HG03135 (cell line): ENCODE measurements at regions not wholly inside any gene's neighbourhood (a gene's known extent, or its start where the extent isn't known, plus 50 kb on each side); places are given as distances from the start of the nearest gene placed in this dataset.
"Not testable (repeated sequence)": the region's sequence is repeated elsewhere in the genome, so short reads cannot be mapped to it uniquely, and the experiment has no call there.

Source experiments
- ATAC-seq: cut with Tn5 transposase; IDR thresholded peaks from one replicate; pipeline ENCODE4 v1.9.1; 2021; ENCODE audit warnings: mild to moderate bottlenecking, moderate library complexity; ENCODE audit not compliant: unreplicated experiment

- not testable (repeated sequence) for ATAC-seq
These were observed 291.7 kb upstream of the ZNF322 start for GRCh38 chr6:26951211-26951610.

GRCh38 chr6:26956078-26956600, 291.4 kb upstream of the PRSS16 start:
- not testable (repeated sequence) for ATAC-seq

GRCh38 chr6:26956601-26957184, 290.8 kb upstream of the PRSS16 start:
- not testable (repeated sequence) for ATAC-seq

DNA sequence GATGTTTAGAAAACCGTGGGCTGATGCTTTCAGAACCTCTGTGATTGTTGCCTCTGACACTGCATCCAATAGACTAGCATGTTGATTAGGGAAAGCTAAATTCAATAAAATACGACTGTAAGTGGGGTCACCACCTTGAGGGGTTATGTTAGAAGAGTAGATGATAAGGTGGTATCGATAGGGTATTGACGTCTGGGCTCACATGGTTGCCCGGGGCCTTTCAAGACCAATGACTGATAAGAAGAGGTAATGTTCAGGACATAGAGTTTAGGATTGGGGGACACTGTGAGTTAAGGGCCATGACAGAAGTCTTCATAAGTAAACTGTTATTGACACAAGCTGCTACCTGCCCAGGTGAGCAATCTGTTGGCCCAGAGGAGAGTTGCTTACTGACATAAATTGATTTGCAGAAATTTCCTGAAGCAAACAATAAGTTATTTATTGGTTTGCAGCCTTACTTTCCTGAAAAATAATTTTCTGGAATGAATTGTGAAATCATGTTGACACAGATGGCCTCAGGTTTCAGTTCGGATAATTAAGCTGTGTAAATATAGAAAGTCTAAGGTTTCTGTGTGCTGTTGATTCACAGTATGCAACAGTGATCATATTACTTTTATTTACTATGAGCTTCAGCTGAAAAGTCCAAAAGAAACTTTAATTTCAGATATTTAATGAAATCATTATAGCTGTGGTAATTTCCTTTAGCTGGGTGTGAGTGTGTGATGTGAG, 289.9 kb upstream of the PRSS16 start:
- not testable (repeated sequence) for ATAC-seq

DNA sequence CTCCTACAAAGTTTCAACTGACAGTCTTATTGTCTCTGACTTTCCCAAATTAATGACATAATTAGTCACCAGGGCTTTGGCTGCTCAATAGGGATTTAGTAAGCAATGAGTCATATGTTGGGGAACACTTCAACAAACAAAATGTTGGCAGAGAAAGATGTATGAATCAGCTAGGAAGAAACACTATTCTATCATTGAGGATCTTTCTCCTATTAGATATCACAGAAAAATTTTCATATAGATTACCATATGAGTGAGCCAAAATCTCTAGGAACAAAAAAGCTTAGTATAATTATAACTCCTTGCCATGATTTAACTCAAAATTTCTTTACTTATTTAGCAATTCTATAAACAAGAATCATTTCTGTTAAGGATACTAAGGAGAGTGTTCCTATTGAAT, 286.3 kb upstream of the PRSS16 start:
- ATAC-seq, result not testable (repeated sequence)

DNA sequence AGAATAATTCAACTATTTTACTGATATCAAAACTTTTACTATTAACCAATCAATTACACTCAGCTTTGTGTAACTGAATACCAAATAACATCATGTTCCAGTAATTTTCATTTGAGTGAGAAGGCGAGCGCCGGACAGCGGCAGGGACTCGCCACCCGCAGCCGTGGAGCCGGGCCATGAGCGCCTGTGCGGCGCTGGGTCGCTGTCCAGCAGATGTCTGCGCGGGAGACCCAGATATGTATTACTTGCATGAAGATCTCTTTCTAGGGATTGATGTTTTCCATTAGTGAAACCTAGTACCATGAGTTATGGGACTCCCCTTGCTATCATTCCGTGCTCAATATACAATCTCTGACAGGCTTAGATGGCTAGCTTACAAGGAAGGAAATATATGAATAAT, 245.1 kb upstream of the PRSS16 start:
- no peak for ATAC-seq

- no peak for ATAC-seq
These were observed 240.5 kb upstream of the PRSS16 start for GRCh38 chr6:27007020-27007419.

GRCh38 chr6:27008613-27009012, 238.9 kb upstream of the PRSS16 start:
- not testable (repeated sequence) for ATAC-seq

GRCh38 chr6:27014053-27014452, 233.4 kb upstream of the PRSS16 start:
- not testable (repeated sequence) for ATAC-seq

DNA sequence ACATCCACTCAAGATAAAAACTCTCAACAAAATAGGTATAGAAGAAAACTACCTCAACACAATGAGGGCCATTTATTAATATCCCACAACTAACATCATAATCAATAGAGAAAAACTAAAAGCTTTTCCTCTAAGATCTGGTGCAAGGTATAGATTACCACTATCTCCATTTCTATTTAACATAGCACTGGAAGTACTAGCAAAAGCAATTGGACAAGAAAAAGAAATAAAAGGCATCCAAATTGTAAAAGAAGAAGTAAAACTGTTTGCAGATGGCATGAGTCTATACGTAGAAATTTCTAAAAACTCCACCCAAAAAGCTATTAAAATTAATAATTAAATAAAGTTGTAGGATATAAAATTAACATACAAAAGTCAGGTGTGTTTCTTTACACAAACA, 230.8 kb upstream of the PRSS16 start:
- ATAC-seq, result no peak

DNA sequence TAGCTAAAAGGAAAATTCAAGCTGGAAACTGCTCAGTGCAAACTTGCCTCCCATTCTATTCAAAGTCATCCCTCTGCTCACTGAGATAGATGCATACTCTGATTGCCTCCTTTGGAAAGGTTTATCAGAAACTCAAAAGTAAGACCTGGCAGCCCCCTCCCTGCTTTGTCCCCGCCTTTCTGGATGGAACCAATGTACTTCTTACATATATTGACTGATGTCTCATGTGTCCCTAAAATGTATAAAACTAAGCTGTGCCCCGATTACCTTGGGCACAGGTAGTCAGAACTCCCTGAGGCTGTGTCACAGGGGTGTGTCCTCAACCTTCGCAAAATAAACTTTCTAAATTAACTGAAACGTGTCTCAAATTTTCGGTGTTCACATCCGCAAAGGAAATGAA, 229.1 kb upstream of the PRSS16 start:
- not testable (repeated sequence) for ATAC-seq

DNA sequence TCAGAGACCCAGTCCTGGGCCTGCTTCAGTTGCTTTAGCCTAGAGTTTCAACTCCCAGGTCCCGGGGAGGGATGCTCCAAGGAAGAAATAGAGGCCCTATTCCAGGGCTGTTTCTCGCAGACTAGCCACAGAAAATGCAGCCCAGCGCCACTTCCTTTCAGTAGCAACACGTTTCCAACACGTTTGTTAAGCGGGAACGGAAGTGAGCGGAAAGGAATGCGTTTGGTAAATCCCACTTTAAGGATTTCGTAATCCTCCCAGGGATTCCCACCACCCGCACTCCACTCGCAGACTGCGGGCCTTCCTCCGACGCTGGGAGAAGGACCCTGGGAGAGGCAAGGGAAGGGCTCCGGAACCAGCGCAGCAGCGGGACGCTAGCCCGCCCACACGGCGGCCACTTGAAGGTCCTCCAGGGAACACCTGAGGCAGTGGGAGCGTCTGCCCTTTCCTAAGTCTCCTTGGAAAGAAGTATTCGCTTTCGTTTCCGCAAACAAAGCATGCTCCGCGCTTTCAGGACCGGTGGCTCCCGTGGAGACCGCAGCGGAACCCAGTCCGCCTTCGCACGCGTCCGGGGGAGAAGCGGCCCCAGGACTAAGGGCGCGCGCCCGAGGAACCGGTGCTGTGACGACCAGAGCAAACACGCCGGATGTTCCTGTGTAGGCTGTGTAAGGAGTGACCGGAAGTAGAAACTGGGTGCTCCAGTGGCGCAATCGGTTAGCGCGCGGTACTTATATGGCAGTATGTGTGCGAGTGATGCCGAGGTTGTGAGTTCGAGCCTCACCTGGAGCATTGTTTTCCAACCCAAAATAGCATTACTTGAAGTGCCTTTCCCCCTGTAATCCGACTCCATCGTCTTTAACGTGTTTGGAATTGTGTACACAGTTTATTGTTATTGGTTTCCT, 227.6 kb upstream of the PRSS16 start:
- peak; percentile 89 for ATAC-seq

GRCh38 chr6:27020553-27020880, 227.0 kb upstream of the PRSS16 start:
- ATAC-seq, result no peak

DNA sequence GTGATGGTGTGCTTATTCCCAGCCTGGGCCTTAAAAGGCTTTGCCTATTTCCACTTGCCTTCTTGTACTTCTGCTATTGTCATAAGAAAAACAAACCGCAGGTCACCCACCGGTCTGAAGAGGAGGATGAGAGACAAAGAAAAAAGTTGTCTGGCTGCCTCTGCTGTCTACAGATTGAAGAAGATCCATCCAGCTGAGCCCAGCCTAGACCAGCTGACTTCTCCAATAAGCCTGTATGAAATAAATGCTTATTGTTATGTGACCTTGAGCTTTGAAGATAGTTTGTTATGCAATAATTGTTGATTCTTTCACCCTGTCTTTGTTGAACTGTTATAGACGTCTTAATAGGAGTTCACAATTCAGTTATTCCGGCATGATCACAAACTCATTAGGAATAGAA, 223.8 kb upstream of the PRSS16 start:
- no peak for ATAC-seq

DNA sequence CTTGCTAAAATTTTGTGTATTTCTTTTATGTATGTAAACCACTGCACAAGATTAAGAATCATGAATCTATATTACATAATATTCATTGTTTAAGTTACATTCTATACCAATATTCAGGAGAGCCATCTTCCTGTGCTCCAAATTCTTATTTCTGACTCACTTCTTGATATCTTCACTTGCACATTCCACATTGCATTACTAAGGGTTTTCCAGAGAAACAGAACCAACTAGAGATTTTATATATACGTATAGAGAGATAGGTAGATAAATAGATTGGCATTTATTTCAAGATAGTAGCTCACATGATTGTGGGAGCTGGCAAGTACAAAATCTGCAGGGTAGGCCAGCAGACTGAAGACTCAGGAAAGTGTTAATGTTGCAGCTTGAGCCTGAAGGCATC, 222.2 kb upstream of the PRSS16 start:
- no peak for ATAC-seq

DNA sequence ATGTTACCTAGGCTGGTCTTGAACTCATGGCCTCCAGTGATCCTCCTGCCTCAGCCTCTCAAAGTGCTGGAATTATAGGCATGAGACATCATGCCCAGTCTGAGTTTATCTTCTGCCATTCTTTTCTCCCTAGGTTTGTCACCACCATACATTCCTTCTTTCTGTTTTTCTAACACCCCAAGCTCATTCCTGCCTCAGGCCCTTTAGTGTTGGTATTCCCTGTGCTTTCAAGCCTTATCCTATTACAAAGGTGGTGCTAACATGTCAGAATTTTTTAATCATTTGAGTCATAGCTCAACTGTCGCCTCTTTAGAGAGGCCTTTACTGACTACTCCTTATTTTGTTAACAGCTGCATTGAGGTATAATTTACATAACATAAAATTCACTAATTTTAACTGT, 221.1 kb upstream of the PRSS16 start:
- no peak for ATAC-seq

DNA sequence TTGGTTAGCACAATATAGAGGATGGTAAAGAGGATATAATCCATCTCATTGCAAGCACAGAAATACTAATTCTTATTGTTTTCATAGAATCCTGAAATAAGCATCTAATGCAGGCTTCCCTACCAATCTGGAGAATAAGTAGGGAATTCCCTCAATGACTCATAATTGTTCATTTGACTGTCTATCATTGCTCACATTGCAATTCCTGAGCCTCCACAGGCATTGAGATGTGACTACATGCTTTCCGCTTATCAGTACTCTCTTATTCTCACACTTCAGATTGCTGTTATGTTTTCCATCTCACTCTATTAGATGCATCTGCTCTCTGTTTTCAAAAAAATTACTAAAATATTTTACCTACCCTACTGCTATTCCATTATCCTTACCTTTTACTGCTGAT, 216.2 kb upstream of the PRSS16 start:
- ATAC-seq, result no peak

DNA sequence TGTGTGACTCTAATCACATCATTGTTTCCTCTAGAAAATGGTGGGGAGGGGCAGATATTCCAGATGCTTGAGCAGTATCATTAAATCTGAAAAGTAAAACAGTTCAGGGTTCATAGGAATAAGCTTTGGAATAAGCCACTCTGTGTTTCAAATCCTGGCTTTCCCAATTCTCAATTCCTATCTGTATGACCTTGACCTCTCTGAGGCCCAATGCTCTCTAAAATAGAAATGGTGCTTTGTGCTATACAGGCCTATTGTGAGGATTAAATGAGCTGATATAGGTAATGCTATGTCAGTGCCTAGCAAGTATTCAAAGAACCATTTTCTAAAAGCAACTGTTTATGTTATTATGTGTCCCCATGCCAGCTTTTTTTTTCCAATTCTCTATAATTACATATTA, 209.0 kb upstream of the PRSS16 start:
- ATAC-seq, result no peak

DNA sequence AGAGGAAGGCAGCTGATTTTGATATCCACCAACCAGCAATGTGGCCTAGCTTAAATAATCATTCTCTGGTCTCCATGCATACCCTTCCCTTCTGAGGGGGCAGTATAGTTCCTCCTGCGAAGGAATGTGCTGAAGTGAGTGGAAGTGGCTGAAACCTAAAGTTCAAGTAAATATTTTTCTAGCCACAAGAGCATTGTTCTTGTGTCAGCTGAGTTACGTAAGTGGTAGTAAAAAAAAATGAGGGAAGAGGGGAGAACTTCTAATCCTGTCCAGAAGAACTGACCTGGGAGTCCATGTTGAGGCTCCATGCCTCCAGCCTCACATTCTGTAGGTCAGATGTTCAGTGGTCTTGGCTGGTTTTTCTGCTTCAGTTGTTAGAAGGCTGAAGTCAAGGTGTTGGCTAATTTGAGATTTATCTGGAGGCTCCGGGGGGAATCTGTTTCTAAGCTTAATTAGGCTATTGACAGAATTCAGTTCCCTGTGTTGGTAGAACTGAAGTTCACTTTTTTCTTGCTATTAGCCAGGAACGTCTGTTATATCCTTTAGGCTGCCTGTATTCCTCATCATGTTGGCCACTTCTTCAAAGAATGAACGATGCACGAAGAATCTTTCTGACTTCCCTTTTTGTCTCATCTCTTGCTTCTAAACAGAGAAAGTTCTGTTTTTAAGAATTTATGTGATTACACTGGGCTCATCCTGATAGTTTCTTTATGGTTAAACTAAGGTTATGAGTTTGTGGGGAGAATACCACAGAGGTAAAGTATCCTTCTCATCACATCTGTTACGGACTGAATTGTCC, 207.1 kb upstream of the PRSS16 start:
- ATAC-seq, result no peak

DNA sequence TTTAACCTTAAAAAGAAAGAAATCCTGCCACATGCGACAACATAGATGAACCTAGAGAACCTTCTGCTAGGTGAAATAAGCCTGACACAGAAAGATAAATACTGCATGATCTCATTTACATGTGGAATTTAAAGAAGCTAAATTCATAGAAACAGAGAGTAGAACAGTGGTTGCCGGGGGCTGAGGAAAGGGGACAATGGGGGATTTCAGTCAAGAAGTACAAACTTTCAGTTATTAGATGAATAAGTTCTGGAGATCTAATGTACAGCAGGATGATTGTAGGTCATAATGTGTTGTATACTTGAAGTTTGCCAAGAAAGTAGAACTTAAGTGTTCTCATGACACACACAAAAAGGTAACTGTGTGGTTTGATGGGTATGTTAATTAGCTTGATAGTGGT, 204.3 kb upstream of the PRSS16 start:
- ATAC-seq, result no peak

DNA sequence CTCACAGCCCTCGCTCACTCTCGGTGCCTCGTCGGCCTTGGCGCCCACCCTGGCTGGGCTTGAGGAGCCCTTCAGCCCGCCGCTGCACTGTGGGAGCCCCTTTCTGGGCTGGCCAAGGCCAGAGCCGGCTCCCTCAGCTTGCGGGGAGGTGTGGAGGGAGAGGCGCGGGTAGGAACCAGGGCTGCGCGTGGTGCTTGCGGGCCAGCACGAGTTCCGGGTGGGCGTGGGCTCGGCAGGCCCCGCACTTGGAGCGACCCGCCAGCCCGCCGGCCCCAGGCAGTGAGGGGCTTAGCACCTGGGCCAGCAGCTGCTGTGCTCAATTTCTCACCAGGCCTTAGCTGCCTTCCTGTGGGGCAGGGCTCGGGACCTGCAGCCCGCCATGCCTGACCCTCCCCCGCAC, 202.4 kb upstream of the PRSS16 start:
- not testable (repeated sequence) for ATAC-seq
